ENCODE measurements at regions not wholly inside any gene's neighbourhood (a gene's known extent, or its start where the extent isn't known, plus 50 kb on each side); places are given as distances from the start of the nearest gene placed in this dataset.

DNA sequence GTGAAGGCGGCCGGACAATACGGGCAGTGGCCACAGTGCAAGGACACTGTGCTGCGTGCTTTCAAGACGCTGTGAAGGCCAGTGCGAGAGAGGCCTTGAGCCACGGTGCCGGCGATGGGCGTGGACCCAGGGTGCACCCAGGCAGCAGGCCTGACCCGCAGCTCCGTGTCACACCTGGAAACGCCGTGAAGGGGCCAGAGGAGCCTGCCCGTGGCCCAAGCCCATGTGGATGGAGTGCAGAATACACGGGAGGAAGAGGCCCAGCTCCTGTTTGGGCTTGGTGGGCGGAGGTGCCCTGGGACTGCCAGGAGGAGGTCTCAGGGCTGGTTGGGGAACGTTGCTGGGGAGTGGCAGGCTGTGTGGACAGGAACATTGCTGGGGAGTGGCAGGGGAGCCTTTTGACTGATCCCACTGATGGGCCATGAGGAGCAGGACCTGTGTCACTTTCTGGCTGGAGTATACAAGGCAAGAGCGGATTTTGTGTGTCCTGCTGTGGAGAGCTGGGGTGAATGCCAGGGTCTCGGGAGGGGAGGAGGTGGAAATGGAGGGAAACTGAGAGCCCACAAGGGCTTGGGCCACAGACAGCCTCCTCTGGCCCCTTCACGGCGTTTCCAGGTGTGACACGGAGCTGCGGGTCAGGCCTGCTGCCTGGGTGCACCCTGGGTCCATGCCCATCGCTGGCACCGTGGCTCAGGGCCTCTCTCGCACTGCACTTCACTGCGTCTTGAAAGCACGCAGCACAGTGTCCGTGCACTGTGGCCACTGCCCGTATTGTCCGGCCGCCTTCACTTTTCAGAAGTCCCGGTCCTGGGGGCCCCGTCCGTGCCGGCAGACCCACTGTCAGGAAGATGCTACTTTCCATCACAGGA, 925.4 kb downstream of the BRD1 start (continued):
- TF ChIP-seq, protein P1, sequence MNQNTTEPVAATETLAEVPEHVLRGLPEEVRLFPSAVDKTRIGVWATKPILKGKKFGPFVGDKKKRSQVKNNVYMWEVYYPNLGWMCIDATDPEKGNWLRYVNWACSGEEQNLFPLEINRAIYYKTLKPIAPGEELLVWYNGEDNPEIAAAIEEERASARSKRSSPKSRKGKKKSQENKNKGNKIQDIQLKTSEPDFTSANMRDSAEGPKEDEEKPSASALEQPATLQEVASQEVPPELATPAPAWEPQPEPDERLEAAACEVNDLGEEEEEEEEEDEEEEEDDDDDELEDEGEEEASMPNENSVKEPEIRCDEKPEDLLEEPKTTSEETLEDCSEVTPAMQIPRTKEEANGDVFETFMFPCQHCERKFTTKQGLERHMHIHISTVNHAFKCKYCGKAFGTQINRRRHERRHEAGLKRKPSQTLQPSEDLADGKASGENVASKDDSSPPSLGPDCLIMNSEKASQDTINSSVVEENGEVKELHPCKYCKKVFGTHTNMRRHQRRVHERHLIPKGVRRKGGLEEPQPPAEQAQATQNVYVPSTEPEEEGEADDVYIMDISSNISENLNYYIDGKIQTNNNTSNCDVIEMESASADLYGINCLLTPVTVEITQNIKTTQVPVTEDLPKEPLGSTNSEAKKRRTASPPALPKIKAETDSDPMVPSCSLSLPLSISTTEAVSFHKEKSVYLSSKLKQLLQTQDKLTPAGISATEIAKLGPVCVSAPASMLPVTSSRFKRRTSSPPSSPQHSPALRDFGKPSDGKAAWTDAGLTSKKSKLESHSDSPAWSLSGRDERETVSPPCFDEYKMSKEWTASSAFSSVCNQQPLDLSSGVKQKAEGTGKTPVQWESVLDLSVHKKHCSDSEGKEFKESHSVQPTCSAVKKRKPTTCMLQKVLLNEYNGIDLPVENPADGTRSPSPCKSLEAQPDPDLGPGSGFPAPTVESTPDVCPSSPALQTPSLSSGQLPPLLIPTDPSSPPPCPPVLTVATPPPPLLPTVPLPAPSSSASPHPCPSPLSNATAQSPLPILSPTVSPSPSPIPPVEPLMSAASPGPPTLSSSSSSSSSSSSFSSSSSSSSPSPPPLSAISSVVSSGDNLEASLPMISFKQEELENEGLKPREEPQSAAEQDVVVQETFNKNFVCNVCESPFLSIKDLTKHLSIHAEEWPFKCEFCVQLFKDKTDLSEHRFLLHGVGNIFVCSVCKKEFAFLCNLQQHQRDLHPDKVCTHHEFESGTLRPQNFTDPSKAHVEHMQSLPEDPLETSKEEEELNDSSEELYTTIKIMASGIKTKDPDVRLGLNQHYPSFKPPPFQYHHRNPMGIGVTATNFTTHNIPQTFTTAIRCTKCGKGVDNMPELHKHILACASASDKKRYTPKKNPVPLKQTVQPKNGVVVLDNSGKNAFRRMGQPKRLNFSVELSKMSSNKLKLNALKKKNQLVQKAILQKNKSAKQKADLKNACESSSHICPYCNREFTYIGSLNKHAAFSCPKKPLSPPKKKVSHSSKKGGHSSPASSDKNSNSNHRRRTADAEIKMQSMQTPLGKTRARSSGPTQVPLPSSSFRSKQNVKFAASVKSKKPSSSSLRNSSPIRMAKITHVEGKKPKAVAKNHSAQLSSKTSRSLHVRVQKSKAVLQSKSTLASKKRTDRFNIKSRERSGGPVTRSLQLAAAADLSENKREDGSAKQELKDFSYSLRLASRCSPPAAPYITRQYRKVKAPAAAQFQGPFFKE (tag by site-specific recombination; IDR thresholded peaks at IDR 0.05; ENCODE audit: borderline replicate concordance), result no peak

DNA sequence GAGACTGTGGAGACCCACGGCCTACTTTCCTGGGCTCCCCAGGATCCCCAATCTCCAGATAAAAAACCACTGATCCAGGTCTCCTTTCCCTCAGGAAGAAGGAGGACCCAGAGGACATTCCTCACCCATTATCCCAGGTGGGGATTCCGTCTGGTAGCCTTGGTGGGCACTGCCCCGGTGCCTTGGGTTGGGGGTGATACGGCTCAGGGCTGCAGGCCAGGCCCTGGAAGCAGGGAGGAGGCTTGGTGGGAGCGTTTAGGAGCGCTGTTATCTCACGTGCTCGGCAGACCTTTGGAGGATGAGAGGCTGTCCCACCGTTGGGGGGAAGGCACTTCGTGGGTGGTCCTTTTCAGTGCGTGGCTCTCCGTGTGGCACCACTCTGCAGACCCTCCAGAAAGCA, 926.3 kb downstream of the BRD1 start:
- ChIA-PET POLR2A (no interaction called here), CTCF (no interaction called here)
- Histone ChIP-seq H3K27ac (ENCODE audit: extremely low read depth, low read depth, low read length) (no peak overlapping the region), H3K9me3 (ENCODE audit: control insufficient read depth, insufficient read depth, low read depth, low read length) (no peaks in the 10 kb centered on the region), H3K4me1 (ENCODE audit: control insufficient read depth, insufficient read depth, low read length) (no peaks in the 10 kb centered on the region), H3K4me3 (ENCODE audit: low read depth, low read length) (no peak overlapping the region), H3K36me3 (ENCODE audit: control insufficient read depth in 2 of 2, insufficient read depth in 1 of 2, low read length in 2 of 2) (no peaks in the 10 kb centered on the region)
- TF ChIP-seq ZNF221 (tag by site-specific recombination; IDR thresholded peaks at IDR 0.05; ENCODE audit: borderline replicate concordance) (no peak), GLIS2 (tag by site-specific recombination; IDR thresholded peaks at IDR 0.05) (no peak), ZNF341 (tag by site-specific recombination; IDR thresholded peaks at IDR 0.05; ENCODE audit: low read depth) (no peak), ZNF121 (tag by site-specific recombination; IDR thresholded peaks at IDR 0.05) (no peak)

DNA sequence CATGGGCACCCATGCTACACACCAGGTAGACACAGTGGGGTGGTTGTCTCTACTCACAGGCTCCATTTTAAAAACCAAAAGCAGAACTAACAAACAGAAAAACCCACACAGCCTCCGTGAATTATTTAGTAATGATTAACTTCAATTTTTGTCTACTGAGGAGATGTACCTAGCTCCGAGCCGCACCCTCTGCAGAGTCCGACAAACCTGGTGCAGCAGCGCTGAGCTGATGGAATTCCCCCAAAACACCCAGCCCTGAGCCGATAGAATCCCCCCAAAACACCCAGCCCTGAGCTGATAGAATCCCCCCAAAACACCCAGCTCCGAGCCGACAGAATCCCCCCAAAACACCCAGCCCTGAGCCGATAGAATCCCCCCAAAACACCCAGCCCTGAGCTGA, 927.0 kb downstream of the BRD1 start:
- ChIA-PET POLR2A (interaction anchor here (0.5 kb wide), 1 partner anchor 33 kb away, joined by 3 read pairs; no protein-coding TSS in a partner anchor), CTCF (interaction anchor here (0.7 kb wide), 1 partner anchor 351 kb away, joined by 3 read pairs; no protein-coding TSS in a partner anchor)
- Histone ChIP-seq H3K4me1 (ENCODE audit: control insufficient read depth, insufficient read depth, low read length) (no peaks in the 10 kb centered on the region), H3K27ac (ENCODE audit: extremely low read depth, low read depth, low read length) (no peak overlapping the region), H3K36me3 (ENCODE audit: control insufficient read depth in 2 of 2, insufficient read depth in 1 of 2, low read length in 2 of 2) (no peaks in the 10 kb centered on the region), H3K9me3 (ENCODE audit: control insufficient read depth, insufficient read depth, low read depth, low read length) (no peaks in the 10 kb centered on the region), H3K4me3 (ENCODE audit: low read depth, low read length) (no peak overlapping the region)
- TF ChIP-seq ZNF214 (tag by site-specific recombination; IDR thresholded peaks at IDR 0.05; ENCODE audit: borderline replicate concordance) (no peak), ZNF37A (tag by site-specific recombination; IDR thresholded peaks at IDR 0.05) (no peak), ZNF843 (tag by site-specific recombination; IDR thresholded peaks at IDR 0.05) (no peak)
- TF ChIP-seq, protein P2, sequence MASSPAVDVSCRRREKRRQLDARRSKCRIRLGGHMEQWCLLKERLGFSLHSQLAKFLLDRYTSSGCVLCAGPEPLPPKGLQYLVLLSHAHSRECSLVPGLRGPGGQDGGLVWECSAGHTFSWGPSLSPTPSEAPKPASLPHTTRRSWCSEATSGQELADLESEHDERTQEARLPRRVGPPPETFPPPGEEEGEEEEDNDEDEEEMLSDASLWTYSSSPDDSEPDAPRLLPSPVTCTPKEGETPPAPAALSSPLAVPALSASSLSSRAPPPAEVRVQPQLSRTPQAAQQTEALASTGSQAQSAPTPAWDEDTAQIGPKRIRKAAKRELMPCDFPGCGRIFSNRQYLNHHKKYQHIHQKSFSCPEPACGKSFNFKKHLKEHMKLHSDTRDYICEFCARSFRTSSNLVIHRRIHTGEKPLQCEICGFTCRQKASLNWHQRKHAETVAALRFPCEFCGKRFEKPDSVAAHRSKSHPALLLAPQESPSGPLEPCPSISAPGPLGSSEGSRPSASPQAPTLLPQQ (tag by site-specific recombination; IDR thresholded peaks at IDR 0.05), result no peak

DNA sequence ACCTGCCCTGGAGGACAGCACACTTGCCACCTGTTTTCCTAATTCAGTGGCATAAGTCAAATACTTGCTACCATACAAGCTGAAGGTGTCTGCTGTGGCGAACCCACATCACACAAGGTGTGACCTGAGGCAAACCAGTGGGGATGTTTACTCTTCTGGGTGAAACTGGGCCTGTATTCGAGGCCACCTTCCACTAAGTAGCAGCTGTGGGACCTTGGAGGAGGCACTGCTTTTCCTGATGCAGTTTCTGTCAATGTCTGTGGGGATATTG, 927.4 kb downstream of the BRD1 start:
- TF ChIP-seq, protein P3, sequence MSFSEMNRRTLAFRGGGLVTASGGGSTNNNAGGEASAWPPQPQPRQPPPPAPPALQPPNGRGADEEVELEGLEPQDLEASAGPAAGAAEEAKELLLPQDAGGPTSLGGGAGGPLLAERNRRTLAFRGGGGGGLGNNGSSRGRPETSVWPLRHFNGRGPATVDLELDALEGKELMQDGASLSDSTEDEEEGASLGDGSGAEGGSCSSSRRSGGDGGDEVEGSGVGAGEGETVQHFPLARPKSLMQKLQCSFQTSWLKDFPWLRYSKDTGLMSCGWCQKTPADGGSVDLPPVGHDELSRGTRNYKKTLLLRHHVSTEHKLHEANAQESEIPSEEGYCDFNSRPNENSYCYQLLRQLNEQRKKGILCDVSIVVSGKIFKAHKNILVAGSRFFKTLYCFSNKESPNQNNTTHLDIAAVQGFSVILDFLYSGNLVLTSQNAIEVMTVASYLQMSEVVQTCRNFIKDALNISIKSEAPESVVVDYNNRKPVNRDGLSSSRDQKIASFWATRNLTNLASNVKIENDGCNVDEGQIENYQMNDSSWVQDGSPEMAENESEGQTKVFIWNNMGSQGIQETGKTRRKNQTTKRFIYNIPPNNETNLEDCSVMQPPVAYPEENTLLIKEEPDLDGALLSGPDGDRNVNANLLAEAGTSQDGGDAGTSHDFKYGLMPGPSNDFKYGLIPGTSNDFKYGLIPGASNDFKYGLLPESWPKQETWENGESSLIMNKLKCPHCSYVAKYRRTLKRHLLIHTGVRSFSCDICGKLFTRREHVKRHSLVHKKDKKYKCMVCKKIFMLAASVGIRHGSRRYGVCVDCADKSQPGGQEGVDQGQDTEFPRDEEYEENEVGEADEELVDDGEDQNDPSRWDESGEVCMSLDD (tag by site-specific recombination; IDR thresholded peaks at IDR 0.05), result no peak
- TF ChIP-seq ZNF776 (tag by site-specific recombination; IDR thresholded peaks at IDR 0.05; ENCODE audit: borderline replicate concordance), result no peak
- TF ChIP-seq ZNF670 (tag by site-specific recombination; IDR thresholded peaks at IDR 0.05; ENCODE audit: low read depth), result no peak
- no peak for TF ChIP-seq GLI2 (tag by site-specific recombination; IDR thresholded peaks at IDR 0.05; ENCODE audit: borderline replicate concordance, low read depth)
- TF ChIP-seq ZNF585B (tag by site-specific recombination; IDR thresholded peaks at IDR 0.05), result no peak
- TF ChIP-seq ZNF354C (tag by site-specific recombination; IDR thresholded peaks at IDR 0.05; ENCODE audit: borderline replicate concordance, low read depth), result no peak
- TF ChIP-seq, protein P4, sequence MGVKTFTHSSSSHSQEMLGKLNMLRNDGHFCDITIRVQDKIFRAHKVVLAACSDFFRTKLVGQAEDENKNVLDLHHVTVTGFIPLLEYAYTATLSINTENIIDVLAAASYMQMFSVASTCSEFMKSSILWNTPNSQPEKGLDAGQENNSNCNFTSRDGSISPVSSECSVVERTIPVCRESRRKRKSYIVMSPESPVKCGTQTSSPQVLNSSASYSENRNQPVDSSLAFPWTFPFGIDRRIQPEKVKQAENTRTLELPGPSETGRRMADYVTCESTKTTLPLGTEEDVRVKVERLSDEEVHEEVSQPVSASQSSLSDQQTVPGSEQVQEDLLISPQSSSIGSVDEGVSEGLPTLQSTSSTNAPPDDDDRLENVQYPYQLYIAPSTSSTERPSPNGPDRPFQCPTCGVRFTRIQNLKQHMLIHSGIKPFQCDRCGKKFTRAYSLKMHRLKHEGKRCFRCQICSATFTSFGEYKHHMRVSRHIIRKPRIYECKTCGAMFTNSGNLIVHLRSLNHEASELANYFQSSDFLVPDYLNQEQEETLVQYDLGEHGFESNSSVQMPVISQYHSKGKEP (tag by site-specific recombination; IDR thresholded peaks at IDR 0.05), result no peak
- ChIA-PET POLR2A (interaction anchor here (0.5 kb wide), 1 partner anchor 33 kb away, joined by 3 read pairs; no protein-coding TSS in a partner anchor), CTCF (interaction anchor here (0.6 to 0.7 kb wide), 2 partner anchors 8 to 352 kb away, joined by 3 to 4 read pairs; no protein-coding TSS in a partner anchor)
- Histone ChIP-seq H3K36me3 (ENCODE audit: control insufficient read depth in 2 of 2, insufficient read depth in 1 of 2, low read length in 2 of 2) (no peaks in the 10 kb centered on the region), H3K4me3 (ENCODE audit: low read depth, low read length) (no peak overlapping the region), H3K4me1 (ENCODE audit: control insufficient read depth, insufficient read depth, low read length) (no peaks in the 10 kb centered on the region), H3K27ac (ENCODE audit: extremely low read depth, low read depth, low read length) (no peak overlapping the region), H3K9me3 (ENCODE audit: control insufficient read depth, insufficient read depth, low read depth, low read length) (no peaks in the 10 kb centered on the region)
